Fibroblast of the conjunctiva (primary cell): ENCODE measurements at regions not wholly inside any gene's neighbourhood (a gene's known extent, or its start where the extent isn't known, plus 50 kb on each side); places are given as distances from the start of the nearest gene placed in this dataset.
"Not testable (repeated sequence)": the region's sequence is repeated elsewhere in the genome, so short reads cannot be mapped to it uniquely, and the experiment has no call there.

ENCODE experiments used
- DNase-seq: peaks from one replicate; pipeline ENCODE4 v3.0.0-alpha.2; 2010; ENCODE audit warnings: low read depth

GRCh38 chr12:131229426-131230339 lies 276.0 kb downstream of the ADGRD1 start:
- DNase-seq: no peak

DNA sequence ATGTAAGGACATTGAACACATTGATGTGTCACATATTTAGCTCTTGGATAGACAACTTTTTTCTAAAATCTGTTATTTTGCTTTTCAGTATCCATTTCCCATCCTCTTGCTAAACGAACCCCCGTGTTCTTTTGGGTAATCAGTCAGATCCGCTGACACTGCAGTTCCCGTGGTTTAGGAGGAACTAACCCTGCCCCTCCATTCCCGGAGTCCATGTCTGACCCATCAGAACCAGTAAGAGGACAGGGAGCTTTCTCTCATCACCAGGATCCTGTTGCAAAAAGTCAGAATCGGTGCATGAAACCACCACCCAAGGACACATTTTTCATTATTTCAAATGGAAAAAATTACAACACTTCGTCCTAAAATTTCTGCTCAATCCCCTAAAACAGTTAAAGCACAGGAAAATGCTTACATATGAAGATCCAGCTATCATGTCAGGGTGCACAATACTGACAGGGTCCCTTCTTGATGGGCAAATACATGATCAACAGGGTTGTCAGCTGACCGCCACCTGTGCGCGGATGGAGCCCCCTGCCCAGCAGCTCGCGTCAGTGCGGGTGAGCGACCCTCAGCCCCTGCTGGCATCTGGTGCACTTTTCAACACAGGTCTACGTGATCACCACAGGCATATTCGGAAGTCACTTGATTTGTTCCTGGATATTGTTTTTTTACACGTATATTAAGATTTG lies 276.8 kb downstream of the ADGRD1 start:
- no peak for DNase-seq

- no peak for DNase-seq
Measured at GRCh38 chr12:131231032-131231980, 277.6 kb downstream of the ADGRD1 start.

GRCh38 chr12:131232036-131232435 lies 278.3 kb downstream of the ADGRD1 start:
- DNase-seq: no peak

DNA sequence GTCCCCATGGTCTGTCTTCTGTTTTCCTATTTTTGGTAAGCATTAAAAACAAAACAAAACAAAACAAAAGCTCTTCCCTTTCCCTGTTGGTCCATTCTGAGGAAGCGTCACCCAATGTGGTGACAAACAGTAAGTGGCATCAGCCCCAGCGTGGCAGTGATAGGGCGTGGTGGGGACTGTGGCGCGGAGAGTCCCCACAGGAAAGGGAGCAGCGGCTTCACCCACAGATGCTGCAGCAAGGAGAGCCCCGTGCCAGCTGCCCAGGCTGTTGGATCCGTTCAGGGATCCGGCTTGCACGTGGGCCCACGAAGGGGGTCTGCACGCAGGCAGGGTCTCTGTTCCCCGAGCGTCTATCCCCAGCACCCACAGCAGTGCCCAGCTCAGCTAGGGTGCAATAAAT lies 279.2 kb downstream of the ADGRD1 start:
- not testable (repeated sequence) for DNase-seq

DNA sequence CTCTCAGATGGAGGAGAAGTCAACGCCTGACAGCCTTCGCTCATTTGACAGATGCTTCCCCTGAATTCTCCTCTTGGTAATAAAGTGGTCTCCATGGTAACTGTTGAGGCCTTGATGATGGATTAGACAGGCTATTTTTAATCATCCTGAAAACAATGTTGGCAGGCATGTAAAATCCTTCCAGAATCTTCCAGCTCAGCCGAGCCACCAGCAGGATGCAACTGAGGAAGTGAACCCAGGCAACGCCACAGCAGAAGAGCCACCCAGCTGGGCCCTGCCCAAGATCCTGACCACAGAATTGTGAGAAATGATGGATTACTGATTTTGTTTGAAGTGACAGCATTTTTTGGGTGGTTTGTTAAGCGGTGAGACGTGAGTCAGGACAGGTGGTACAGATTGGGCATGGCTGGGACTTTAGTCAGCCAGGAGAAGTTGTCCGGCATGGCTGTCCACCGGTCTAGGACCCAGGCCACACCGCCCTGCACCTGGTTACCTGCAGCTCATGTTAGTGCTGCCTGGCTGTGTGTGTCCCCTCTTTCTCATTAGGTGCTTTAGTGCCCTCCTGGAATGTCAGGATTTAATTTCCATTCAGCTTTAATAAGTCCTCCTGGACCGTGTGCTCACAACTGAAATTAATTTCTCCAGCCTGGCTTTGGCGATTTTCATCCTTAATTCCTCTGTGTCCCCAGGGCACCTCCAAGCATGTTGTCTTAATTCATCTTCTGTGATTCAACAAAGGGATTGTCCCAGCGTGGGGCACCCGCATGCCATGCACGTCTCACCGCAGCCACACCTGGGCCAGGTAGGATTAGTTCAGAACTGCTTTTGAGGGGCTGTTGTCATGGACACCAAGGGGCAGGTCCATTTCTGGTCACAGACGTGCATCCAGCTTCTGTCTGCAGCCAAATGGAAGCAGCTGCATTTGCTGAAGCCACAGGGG lies 280.4 kb downstream of the ADGRD1 start:
- not testable (repeated sequence) for DNase-seq

- not testable (repeated sequence) for DNase-seq
Measured at GRCh38 chr12:131234841-131235271, 281.1 kb downstream of the ADGRD1 start.

- DNase-seq: no peak
Measured at GRCh38 chr12:131235871-131236271, 282.2 kb downstream of the ADGRD1 start.

DNA sequence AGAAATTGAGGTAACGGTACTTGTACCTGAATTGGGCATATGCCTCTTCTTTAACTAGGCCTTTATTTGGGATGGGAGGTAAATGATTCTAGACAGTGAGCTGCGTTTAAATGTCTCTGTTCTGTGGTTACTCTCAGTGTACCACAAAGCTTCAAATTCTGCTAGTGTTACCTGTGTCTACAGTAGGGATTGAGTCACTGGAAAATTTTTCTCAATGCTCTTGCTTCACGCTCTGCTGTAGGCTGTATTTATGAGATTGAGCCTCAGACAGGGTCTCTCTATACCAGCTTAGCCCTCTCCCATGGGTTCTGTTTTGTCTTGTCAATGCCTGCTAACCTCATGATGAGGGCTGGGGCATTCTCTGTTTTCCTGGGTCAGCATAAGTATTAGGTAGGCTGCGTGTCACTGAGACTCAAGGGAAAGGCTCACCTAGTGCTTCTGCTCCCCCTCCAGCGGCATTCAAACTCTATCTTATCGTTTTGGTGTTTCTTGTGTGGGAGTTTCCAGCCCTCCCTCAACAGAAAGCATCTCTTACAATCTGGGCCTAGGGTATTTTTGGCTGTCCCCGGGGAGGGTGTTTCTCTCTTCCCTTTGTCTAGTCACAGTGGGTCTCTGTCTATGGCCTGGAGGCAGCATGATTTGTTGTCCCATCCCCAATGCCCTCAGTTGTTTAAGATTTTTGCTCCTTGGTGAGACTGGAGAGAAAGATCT lies 285.8 kb downstream of the ADGRD1 start:
- no peak for DNase-seq

- no peak for DNase-seq
Measured at GRCh38 chr12:131241517-131241916, 287.8 kb downstream of the ADGRD1 start.

DNA sequence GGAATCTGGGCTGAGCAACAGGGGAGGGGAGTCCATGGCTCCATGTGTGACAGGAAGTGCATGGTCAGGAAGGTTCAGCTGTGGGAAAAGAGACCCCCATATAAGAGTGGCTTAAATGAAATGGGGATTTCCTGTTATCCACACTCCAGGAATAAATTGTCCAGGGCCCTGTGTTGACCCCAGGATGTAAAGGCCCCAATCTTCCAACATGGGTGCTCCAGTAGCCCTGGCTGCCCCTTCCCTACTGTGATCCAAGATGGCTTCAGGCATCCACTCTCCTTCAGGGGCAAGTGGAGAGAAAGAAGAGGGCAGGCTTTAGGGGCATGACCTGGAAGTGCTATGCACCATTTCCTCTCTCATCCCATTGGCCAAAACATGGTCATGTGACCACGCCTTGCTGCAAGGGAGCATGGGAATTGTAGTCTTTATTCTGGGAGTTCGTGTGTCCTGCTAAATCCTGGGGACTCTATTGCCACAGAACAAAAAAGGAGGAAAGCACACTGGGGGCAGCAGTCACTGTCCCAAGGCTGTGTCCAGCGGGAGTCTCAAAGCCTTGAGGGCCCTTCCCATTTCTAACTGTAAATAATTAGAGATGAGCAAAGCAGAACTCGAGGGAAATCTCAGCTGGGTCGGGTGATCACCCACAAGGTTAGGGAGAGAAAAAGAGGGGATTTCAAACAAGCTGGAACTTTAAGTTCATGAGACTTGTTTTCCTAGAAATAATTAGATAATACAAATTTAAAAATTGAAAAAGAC lies 289.2 kb downstream of the ADGRD1 start:
- DNase-seq: peak; percentile 10

DNA sequence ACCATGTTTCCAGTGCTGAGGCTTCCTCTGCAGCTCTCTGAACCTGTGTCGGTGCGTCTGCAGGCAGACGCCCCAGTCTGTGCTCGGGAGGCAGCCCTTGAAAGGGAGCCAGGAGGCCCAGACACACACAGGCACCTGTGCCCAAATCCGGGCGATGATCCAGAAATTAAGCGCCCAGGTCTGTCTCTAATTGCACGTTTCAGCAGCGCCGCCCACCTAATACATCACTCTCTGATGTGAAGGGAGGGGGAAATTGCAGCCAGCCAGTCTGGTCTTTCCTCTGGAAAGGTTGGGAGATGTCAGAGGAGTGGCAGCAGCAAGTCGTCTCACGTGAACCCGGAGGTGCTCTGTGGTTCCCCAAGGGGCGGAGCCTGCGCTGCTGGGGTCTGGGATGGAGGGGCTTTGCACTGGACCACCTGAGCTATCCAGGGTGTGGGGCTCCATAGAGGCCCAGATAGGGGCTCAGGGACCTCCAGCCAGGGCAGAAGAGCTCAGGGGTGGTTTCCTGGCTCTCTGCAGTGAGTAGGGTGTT lies 290.5 kb downstream of the ADGRD1 start:
- not testable (repeated sequence) for DNase-seq

DNA sequence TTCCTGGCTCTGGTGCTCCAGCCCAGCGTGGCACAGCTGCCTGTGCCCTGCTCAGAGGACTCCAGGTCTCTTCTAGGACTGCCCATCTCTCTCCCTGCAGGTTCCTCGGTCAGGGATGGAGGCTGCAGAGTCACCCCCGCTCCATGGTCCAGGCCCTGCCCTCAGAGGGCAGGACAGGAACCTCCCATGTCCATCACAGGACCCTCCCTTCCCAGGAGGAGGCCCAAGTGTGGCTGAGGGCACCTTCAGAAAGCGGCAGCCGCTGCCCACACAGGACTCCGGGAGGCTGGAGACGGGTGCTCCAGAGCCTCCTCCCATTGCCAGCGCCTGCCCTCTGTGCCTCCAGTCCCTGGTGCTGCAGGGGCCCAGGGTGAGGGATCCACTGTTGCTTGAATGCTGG lies 291.5 kb downstream of the ADGRD1 start:
- not testable (repeated sequence) for DNase-seq

DNA sequence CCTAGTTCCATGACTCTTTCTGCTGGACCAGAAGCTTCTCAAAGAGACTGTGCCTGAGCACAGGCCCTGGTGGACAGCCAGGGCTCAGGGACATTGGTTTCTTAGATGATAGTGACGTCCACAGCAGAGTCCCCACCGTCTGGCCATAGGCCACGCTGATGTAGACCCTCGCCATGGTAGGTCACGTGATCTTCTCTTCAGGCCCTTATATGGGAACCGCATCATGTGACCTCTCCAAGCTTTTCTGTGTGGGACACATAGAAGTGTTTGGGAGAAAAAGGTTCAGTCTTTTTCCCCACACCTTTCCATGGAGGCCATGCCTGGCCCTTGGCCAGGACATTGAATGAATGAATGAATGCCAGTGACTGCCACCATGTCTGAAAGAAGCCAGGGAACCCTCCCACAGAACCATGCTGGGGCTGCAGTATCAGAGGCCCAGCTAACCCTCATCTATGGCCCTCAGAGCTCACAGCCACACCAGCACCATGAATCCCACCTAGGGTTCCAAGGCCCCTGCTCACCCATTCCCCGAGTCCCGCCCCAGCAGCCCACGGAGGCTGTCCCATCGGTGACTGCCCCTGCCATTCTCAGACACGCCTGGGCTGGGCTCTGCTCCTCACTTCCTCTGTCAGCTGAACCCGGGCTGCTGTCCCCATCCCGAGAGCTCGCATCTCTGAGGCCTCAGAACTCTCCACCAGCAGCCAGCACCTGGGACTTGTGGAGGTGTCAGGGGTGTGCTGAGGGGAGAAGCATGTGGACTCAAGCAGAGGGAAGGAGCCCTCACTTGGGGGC lies 292.1 kb downstream of the ADGRD1 start:
- no peak for DNase-seq

- DNase-seq: not testable (repeated sequence)
Measured at GRCh38 chr12:131247026-131247725, 293.5 kb downstream of the ADGRD1 start.

DNA sequence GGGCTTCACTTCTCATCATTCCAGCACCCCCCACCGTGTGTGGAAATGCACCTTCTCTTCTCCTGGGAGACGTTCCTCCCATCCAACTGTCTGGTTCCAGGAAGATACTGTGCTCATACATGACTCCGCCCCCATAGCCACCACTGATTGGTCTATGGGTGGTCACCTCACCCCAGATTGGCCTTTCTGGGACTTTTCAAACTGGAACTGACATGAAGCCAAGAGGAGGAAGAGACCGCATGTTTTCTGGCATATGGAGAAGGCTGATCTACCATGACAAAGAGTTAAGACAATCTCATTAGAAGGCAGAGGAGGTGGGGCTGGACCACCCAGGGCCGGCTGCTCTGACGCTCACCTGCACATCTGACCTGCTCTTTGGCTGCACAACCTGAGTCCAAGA lies 294.2 kb downstream of the ADGRD1 start:
- not testable (repeated sequence) for DNase-seq

DNA sequence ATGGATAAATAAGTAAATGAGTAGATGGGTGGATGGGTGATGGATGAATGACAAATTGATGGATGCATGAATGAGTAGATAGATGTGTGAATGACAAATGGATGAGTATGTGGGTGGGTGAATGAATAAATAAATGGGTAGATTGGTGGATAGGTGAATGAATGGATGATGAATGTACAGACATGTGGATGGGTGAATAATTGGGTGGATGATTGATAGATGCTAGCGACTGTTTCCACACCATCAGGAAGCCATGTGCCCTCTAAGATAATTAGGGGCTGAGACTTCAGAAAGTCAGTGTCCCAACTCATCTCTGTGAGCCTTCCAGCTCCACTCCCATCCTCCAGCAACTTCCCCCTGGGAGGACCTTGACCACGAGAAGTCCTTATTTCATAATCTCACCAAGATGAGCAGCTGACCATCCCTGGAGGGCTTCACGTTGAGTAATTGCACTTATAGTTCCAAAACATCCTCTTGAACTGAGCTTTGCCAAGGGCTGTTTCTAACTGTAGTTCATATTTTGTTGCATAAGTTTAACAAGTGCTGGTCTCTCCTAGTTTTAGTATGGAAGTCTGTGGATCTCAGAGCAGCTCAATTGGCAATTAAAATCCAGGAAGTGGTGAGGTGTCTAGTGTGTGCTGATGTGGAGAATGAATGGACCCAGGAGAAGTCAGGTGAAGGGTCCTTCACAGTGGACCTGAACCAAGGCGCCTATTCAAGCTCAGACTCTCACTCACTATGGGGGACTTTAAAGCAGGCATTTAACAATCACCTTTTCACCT lies 295.7 kb downstream of the ADGRD1 start:
- DNase-seq: no peak
